Tibial artery (tissue), 4 donors: ENCODE measurements at regions not wholly inside any gene's neighbourhood (a gene's known extent, or its start where the extent isn't known, plus 50 kb on each side); places are given as distances from the start of the nearest gene placed in this dataset.

Source experiments
- DNase-seq, 2 donors: peaks; one replicate each; pipeline ENCODE4 v3.0.0-alpha.2; 2019
- H3K27ac ChIP-seq, 2 donors: fragments of 200-600 bp; sonication (generic) in 1 of 2; 1 replicate in 1 of 2; 2 replicates in 1 of 2; pipeline ENCODE4 v1.5.1; 2018 to 2019; ENCODE audit warnings: mild to moderate bottlenecking in 1 of 2
- H3K27me3 ChIP-seq, 2 donors: fragments of 200-600 bp; sonication (generic) in 1 of 2; one replicate each; pipeline versions ENCODE4 v1.5.1 to v1.6.0; 2016 to 2019
- H3K36me3 ChIP-seq, 3 donors: fragments of 200-600 bp; sonication (generic) in 2 of 3; one replicate each; pipeline ENCODE4 v1.5.1; 2016 to 2019; ENCODE audit warnings: mild to moderate bottlenecking in 2 of 3
- H3K4me1 ChIP-seq, 4 donors: fragments of 200-600 bp; sonication (generic) in 2 of 4; 1 replicate in 3 of 4; 2 replicates in 1 of 4; pipeline ENCODE4 v1.5.1; 2016 to 2019
- H3K4me3 ChIP-seq, 2 donors: fragments of 200-600 bp; sonication (generic) in 1 of 2; 1 replicate in 1 of 2; 2 replicates in 1 of 2; pipeline ENCODE4 v1.5.1; 2018 to 2019; ENCODE audit warnings: mild to moderate bottlenecking in 2 of 2
- H3K9me3 ChIP-seq, 3 donors: fragments of 200-600 bp; sonication (generic) in 1 of 3; one replicate each; pipeline ENCODE4 v1.5.1; 2016 to 2019
- CTCF ChIP-seq, 2 experiments: fragments of 200-600 bp in 1 of 2; fragments of 450-650 bp in 1 of 2; IDR thresholded peaks; one replicate each; pipeline ENCODE4 v1.5.1; 2017 to 2019; ENCODE audit warnings: antibody characterized with exemption in 2 of 2, mild to moderate bottlenecking in 1 of 2, moderate library complexity in 1 of 2
- intact Hi-C: fragments of 100-400 bp; cut with DNase I; formaldehyde crosslinking; loops from one replicate; pipeline ENCODE4 v1.15.0; 2023; ENCODE audit warnings: low total_unique reads

GRCh38 chr21:19700476-19700875, 1296.9 kb upstream of the TMPRSS15 start:
- Histone ChIP-seq H3K27ac (no peak overlapping the region), H3K4me1 (no peaks in the 10 kb centered on the region), H3K9me3 (no peaks in the 10 kb centered on the region), H3K4me3 (no peak overlapping the region), H3K36me3 (no peaks in the 10 kb centered on the region), H3K27me3 (no peaks in the 10 kb centered on the region)
- intact Hi-C loops, result no loop called here
- TF ChIP-seq CTCF (IDR thresholded peaks at IDR 0.05), result no peak
- no peak for DNase-seq

GRCh38 chr21:19702726-19703125, 1295.5 kb upstream of the NCAM2 start:
- Histone ChIP-seq H3K9me3 (no peaks in the 10 kb centered on the region), H3K27ac (no peak overlapping the region), H3K36me3 (no peaks in the 10 kb centered on the region), H3K27me3 (no peaks in the 10 kb centered on the region), H3K4me1 (no peaks in the 10 kb centered on the region), H3K4me3 (no peak overlapping the region)
- TF ChIP-seq CTCF (IDR thresholded peaks at IDR 0.05), result no peak
- DNase-seq, result no peak
- intact Hi-C loops, result no loop called here

GRCh38 chr21:19704832-19705231, 1293.4 kb upstream of the NCAM2 start:
- intact Hi-C loops, result no loop called here
- Histone ChIP-seq H3K36me3 (no peaks in the 10 kb centered on the region), H3K27ac (no peak overlapping the region), H3K27me3 (no peaks in the 10 kb centered on the region), H3K9me3 (no peaks in the 10 kb centered on the region), H3K4me1 (no peaks in the 10 kb centered on the region), H3K4me3 (no peak overlapping the region)
- no peak for TF ChIP-seq CTCF (IDR thresholded peaks at IDR 0.05)
- no peak for DNase-seq

- DNase-seq, result no peak
- Histone ChIP-seq H3K27ac (no peak overlapping the region), H3K36me3 (no peaks in the 10 kb centered on the region), H3K4me1 (no peaks in the 10 kb centered on the region), H3K9me3 (no peaks in the 10 kb centered on the region), H3K4me3 (no peak overlapping the region), H3K27me3 (no peaks in the 10 kb centered on the region)
- no peak for TF ChIP-seq CTCF (IDR thresholded peaks at IDR 0.05)
- intact Hi-C loops, result no loop called here
These were observed 1285.8 kb upstream of the NCAM2 start for GRCh38 chr21:19712441-19712840.

GRCh38 chr21:19713313-19713712, 1284.9 kb upstream of the NCAM2 start:
- Histone ChIP-seq H3K4me1 (no peaks in the 10 kb centered on the region), H3K27ac (no peak overlapping the region), H3K9me3 (no peaks in the 10 kb centered on the region), H3K4me3 (no peak overlapping the region), H3K36me3 (no peaks in the 10 kb centered on the region), H3K27me3 (no peaks in the 10 kb centered on the region)
- DNase-seq, result no peak
- TF ChIP-seq CTCF (IDR thresholded peaks at IDR 0.05), result no peak
- intact Hi-C loops, result no loop called here

GRCh38 chr21:19724081-19724480, 1274.1 kb upstream of the NCAM2 start:
- intact Hi-C loops, result no loop called here
- no peaks in the 10 kb centered on the region for H3K36me3 ChIP-seq
- no peak overlapping the region for H3K27ac ChIP-seq
- no peak for DNase-seq
- H3K27me3 ChIP-seq, result no peaks in the 10 kb centered on the region
- H3K4me1 ChIP-seq, result no peaks in the 10 kb centered on the region
- no peaks in the 10 kb centered on the region for H3K9me3 ChIP-seq
- H3K4me3 ChIP-seq, result no peak overlapping the region
- TF ChIP-seq CTCF (IDR thresholded peaks at IDR 0.05), result no peak
